Lower leg skin (tissue), 4 donors: ENCODE measurements at regions not wholly inside any gene's neighbourhood (a gene's known extent, or its start where the extent isn't known, plus 50 kb on each side); places are given as distances from the start of the nearest gene placed in this dataset.

ENCODE experiments used
- DNase-seq, 2 donors: peaks; one replicate each; pipeline ENCODE4 v3.0.0-alpha.2; 2019; ENCODE audit warnings: low spot score in 2 of 2
- H3K4me3 ChIP-seq: fragments of 200-600 bp; sonication (generic); 2 replicates; pipeline ENCODE4 v1.5.1; 2017; ENCODE audit warnings: mild to moderate bottlenecking, low read depth; ENCODE audit not compliant: poor library complexity, severe bottlenecking
- POLR2A ChIP-seq, 2 donors: fragments of 450-650 bp; IDR thresholded peaks; one replicate each; pipeline ENCODE4 v1.6.1; 2016 to 2017; ENCODE audit warnings: antibody characterized with exemption in 2 of 2, mild to moderate bottlenecking in 1 of 2, moderate library complexity in 1 of 2
- WGBS, 2 donors: methylation state at CpG; one replicate each; pipeline ENCODE4 v1.1.5; 2018; 5-methylcytosine and 5-hydroxymethylcytosine counted together
- intact Hi-C: fragments of 100-400 bp; cut with DNase I; formaldehyde crosslinking; loops from one replicate; pipeline ENCODE4 v1.15.0; 2023; ENCODE audit warnings: low total_unique reads
- TF ChIP-seq, protein P1 (sequence below), 3 donors: fragments of 450-650 bp; IDR thresholded peaks; one replicate each; pipeline ENCODE4 v1.5.1; 2016; ENCODE audit warnings: antibody characterized with exemption in 3 of 3, mild to moderate bottlenecking in 3 of 3, moderate library complexity in 2 of 3

DNA sequence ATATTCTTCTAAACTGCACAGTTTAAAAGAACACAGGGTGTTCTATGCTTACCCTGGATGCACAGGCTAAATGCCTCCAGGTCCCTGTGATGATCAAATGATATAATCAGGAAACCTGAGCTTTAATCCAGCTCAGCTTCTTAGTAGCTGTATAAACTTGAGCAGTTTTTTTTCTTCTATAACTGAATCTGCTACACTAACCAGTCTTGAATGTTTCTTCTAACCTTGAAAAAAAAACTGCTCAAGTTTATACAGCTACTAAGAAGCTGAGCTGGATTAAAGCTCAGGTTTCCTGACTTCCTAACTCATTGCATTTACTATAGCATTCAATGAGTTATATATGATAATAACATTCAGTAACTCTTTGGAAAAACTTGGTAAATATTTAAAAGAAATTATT, 358.2 kb downstream of the CD109 start:
- no peak for DNase-seq
- intact Hi-C loops: no loop called here
- TF ChIP-seq POLR2A (IDR thresholded peaks at IDR 0.05): no peak
- TF ChIP-seq, protein P1, sequence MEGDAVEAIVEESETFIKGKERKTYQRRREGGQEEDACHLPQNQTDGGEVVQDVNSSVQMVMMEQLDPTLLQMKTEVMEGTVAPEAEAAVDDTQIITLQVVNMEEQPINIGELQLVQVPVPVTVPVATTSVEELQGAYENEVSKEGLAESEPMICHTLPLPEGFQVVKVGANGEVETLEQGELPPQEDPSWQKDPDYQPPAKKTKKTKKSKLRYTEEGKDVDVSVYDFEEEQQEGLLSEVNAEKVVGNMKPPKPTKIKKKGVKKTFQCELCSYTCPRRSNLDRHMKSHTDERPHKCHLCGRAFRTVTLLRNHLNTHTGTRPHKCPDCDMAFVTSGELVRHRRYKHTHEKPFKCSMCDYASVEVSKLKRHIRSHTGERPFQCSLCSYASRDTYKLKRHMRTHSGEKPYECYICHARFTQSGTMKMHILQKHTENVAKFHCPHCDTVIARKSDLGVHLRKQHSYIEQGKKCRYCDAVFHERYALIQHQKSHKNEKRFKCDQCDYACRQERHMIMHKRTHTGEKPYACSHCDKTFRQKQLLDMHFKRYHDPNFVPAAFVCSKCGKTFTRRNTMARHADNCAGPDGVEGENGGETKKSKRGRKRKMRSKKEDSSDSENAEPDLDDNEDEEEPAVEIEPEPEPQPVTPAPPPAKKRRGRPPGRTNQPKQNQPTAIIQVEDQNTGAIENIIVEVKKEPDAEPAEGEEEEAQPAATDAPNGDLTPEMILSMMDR (IDR thresholded peaks at IDR 0.05): no peak
- no peak overlapping the region for H3K4me3 ChIP-seq

DNA sequence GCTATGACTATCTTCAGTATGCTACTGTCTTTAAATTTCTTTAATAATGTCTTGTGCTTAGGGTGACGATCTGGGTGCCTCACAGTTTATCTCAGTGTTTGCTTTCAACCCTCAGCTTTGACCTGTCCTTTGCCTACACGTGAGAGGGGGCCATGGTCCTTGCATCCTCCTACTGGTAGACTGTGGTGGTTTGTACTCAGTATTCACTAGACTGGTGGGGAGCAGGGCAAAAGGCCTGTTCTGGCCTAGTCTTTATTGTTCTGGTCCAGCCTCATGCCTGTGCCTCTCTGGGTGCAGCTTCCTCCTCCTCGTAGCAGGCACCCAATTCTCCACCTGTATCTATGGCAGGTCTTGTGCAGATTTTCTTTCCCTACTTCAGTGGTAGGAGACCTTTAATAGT, 354.9 kb downstream of the CD109 start:
- H3K4me3 ChIP-seq: no peak overlapping the region
- 69 to 74% methylated on average over 3 of the region's 3 CpGs for WGBS, 2 donors
- no peak for DNase-seq
- intact Hi-C loops: no loop called here
- TF ChIP-seq POLR2A (IDR thresholded peaks at IDR 0.05): no peak
- TF ChIP-seq, protein P1 (IDR thresholded peaks at IDR 0.05): no peak

DNA sequence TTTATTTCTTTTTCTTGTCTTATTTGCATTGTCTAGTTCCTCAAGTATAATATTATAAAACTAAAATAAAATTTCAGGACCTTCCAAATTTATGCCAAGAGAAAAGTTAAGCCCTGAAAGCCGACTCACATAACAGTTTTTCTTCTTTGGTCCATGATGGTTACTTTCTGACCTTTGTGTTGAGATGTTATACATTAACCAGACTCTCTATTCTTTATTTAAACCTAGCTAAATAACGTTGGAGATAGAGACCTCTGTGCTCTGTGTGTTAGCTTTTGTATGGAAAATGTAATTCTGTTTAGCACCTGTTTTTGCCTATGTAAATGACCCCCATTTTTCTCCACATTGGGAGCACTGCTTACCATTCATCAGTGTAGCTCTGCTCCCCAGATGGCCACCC, 352.4 kb downstream of the CD109 start:
- WGBS, 2 donors: 67 to 71% methylated on average over 2 of the region's 2 CpGs
- no peak overlapping the region for H3K4me3 ChIP-seq
- TF ChIP-seq POLR2A (IDR thresholded peaks at IDR 0.05): no peak
- TF ChIP-seq, protein P1 (IDR thresholded peaks at IDR 0.05): no peak
- DNase-seq: no peak
- intact Hi-C loops: loop anchor here (10.0 kb wide), 1 partner anchor 1866 kb away; no protein-coding TSS in a partner anchor

DNA sequence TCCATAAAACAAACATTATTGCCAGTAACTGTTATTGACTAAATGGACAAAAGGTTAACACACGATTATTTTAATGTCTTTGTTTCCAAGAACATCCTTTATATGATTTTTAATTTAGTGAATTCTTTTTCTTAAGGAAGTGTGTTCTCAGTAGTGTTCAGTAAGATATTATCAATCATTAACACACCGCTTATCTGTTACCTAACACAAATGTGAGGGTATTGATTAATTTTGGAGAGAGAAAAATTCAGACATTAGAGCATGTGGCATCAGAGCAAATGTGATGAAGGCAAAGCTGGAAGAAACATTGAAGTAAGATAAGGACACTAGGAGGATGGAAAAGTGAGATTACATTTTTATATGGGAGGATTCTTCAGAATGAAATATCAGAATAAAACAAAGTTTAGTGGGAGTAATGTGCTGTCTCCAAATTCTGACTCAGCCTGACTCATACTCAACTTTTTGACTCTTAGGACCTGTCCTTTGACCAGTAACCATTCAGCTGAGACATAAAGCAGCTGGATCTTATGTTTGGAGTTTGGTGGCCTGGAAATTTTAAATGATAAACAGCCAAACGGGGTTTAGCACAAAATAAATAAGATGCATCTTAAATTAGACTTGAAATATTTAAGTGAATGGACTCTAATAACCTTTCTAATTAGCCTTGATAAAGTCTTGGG, 348.6 kb downstream of the CD109 start:
- no peak overlapping the region for H3K4me3 ChIP-seq
- intact Hi-C loops: loop anchor here (10.0 kb wide), 1 partner anchor 1870 kb away; no protein-coding TSS in a partner anchor
- TF ChIP-seq, protein P1 (IDR thresholded peaks at IDR 0.05): no peak
- no peak for TF ChIP-seq POLR2A (IDR thresholded peaks at IDR 0.05)
- WGBS, 2 donors: 70 to 73% methylated on average over 3 of the region's 3 CpGs
- DNase-seq: no peak

DNA sequence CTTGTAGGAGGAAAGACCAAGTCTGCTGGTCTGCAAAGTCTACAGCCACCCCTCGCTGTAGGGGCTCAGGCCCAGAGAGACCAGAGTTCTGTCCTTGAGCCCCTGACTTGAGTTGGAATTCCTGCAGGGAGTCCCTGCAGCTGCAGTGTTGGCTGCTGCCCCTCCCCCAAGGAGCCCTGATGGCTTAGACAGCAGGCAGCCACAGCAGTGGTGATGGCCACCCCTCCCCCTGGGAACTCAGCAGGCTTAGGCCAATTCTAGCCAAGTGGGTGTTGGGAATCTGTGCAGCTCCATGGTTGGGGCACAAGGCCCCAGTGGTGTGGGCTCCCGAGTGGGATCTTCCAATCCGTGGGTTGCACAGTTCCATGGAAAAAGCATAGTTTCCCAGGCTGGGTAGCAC, 345.4 kb downstream of the CD109 start:
- no peak for TF ChIP-seq POLR2A (IDR thresholded peaks at IDR 0.05)
- TF ChIP-seq, protein P1 (IDR thresholded peaks at IDR 0.05): no peak
- no peak for DNase-seq
- intact Hi-C loops: loop anchor here (10.0 kb wide), 1 partner anchor 1873 kb away; no protein-coding TSS in a partner anchor
- no peak overlapping the region for H3K4me3 ChIP-seq
- WGBS, 2 donors: 60 to 92% methylated on average over 2 to 3 of the region's 3 CpGs

DNA sequence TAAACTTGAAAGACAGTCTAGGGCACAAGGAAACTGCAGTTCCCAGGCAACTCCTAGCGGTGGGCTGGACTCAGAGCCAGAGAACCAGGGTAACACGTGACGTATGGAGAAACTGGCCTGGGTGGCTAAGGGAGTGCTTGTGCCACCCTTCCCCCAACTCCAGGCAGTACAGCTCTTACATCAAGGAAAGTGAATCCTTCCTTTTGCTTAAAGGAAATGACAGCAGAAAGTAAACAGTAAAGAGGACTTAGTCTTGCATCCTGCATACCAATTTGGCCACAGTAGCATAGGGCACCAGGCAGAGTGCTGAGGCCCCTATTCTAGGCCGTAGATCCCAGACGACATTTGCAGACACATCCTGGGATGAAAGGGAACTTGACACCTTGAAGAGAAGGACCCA, 322.8 kb downstream of the CD109 start:
- TF ChIP-seq, protein P1 (IDR thresholded peaks at IDR 0.05): no peak
- TF ChIP-seq POLR2A (IDR thresholded peaks at IDR 0.05): no peak
- DNase-seq: no peak
- intact Hi-C loops: no loop called here
- 65 to 84% methylated on average over 5 of the region's 5 CpGs for WGBS, 2 donors
- H3K4me3 ChIP-seq: no peak overlapping the region
